HEK293 (cell line): ENCODE measurements at regions not wholly inside any gene's neighbourhood (a gene's known extent, or its start where the extent isn't known, plus 50 kb on each side); places are given as distances from the start of the nearest gene placed in this dataset.

ENCODE experiments used
- CTCF ChIA-PET: fragments of 350-600 bp; formaldehyde crosslinking; extraction: SDS; loops from one replicate; lab custom pipeline; 2021; ENCODE audit warnings: antibody characterized with exemption; lab: Yijun Ruan, JAX
- POLR2A ChIA-PET: fragments of 300-600 bp; formaldehyde crosslinking; extraction: SDS; loops from one replicate; lab custom pipeline; 2020; ENCODE audit warnings: antibody characterized with exemption, inconsistent platforms; lab: Yijun Ruan, JAX
- H3K27ac ChIP-seq: fragments of 200-500 bp; sonication (Bioruptor generic); 2 replicates; pipeline ENCODE4 v1.5.1; 2014; ENCODE audit warnings: low read depth, low read length, control low read depth, inconsistent platforms; ENCODE audit errors: extremely low read depth
- H3K36me3 ChIP-seq, 2 experiments: fragments of 200-500 bp in 1 of 2; sonication (Bioruptor generic) in 1 of 2; 1 replicate in 1 of 2; 2 replicates in 1 of 2; pipeline ENCODE4 v1.5.1; 2014 to 2017; ENCODE audit warnings: inconsistent platforms in 2 of 2, low read length in 2 of 2; ENCODE audit not compliant: control insufficient read depth in 2 of 2, insufficient read depth in 1 of 2
- H3K4me1 ChIP-seq: fragments of 200-500 bp; sonication (Bioruptor generic); 2 replicates; pipeline ENCODE4 v1.5.1; 2014; ENCODE audit warnings: mild to moderate bottlenecking, low read length, inconsistent platforms; ENCODE audit not compliant: control insufficient read depth, insufficient read depth
- H3K4me3 ChIP-seq: 2 replicates; pipeline ENCODE4 v1.5.1; 2011; ENCODE audit warnings: low read depth, mild to moderate bottlenecking, control low read depth, low read length, moderate library complexity
- H3K9me3 ChIP-seq: fragments of 200-500 bp; sonication (Bioruptor generic); 2 replicates; pipeline ENCODE4 v1.5.1; 2014; ENCODE audit warnings: low read depth, low read length, inconsistent platforms; ENCODE audit not compliant: control insufficient read depth, insufficient read depth
- GFI1B ChIP-seq: fragments of 450-650 bp; formaldehyde crosslinking; IDR thresholded peaks from 2 replicates; pipeline ENCODE4 v1.5.1; 2016; ENCODE audit warnings: missing biosample characterization, missing genetic modification characterization
- HOXD13 ChIP-seq: sonication (generic); formaldehyde crosslinking; IDR thresholded peaks from 2 replicates; pipeline ENCODE4 v1.8.0; 2022; ENCODE audit warnings: missing genetic modification reagents, borderline replicate concordance
- PRDM4 ChIP-seq: fragments of 450-650 bp; formaldehyde crosslinking; IDR thresholded peaks from 2 replicates; pipeline ENCODE4 v1.5.1; 2017; ENCODE audit warnings: missing biosample characterization, missing genetic modification characterization
- REPIN1 ChIP-seq: fragments of 450-650 bp; formaldehyde crosslinking; IDR thresholded peaks from 2 replicates; pipeline ENCODE4 v1.5.1; 2017; ENCODE audit warnings: missing biosample characterization, missing genetic modification characterization, low read depth
- SCRT1 ChIP-seq: fragments of 450-650 bp; formaldehyde crosslinking; IDR thresholded peaks from 2 replicates; pipeline ENCODE4 v1.5.1; 2016; ENCODE audit warnings: missing biosample characterization, missing genetic modification characterization, borderline replicate concordance
- TSHZ1 ChIP-seq: fragments of 450-650 bp; formaldehyde crosslinking; IDR thresholded peaks from 2 replicates; pipeline ENCODE4 v1.5.1; 2016; ENCODE audit warnings: missing biosample characterization, missing genetic modification characterization, borderline replicate concordance
- ZBTB20 ChIP-seq: fragments of 450-650 bp; formaldehyde crosslinking; IDR thresholded peaks from 2 replicates; pipeline ENCODE4 v1.5.1; 2016; ENCODE audit warnings: missing biosample characterization, missing genetic modification characterization
- ZBTB49 ChIP-seq: fragments of 450-650 bp; formaldehyde crosslinking; IDR thresholded peaks from 2 replicates; pipeline ENCODE4 v1.5.1; 2016; ENCODE audit warnings: missing biosample characterization, missing genetic modification characterization, low read depth
- ZFP3 ChIP-seq: fragments of 450-650 bp; formaldehyde crosslinking; IDR thresholded peaks from 2 replicates; pipeline ENCODE4 v1.5.1; 2016; ENCODE audit warnings: low read depth, missing biosample characterization, missing genetic modification characterization
- ZNF184 ChIP-seq: fragments of 450-650 bp; IDR thresholded peaks from 2 replicates; pipeline ENCODE4 v1.5.1; 2018; ENCODE audit warnings: missing biosample characterization, mild to moderate bottlenecking, missing genetic modification characterization
- ZNF274 ChIP-seq, 2 experiments: fragments of 200-500 bp in 1 of 2; fragments of 450-650 bp in 1 of 2; sonication (Bioruptor generic) in 1 of 2; formaldehyde crosslinking in 1 of 2; IDR thresholded peaks; 2 replicates each; pipeline versions ENCODE4 v1.5.1 to v1.6.1; 2014 to 2016; ENCODE audit warnings: borderline replicate concordance in 1 of 2, inconsistent platforms in 1 of 2, low read length in 1 of 2, missing biosample characterization in 1 of 2, missing genetic modification characterization in 1 of 2
- ZNF302 ChIP-seq: fragments of 450-650 bp; formaldehyde crosslinking; IDR thresholded peaks from 2 replicates; pipeline ENCODE4 v1.5.1; 2016; ENCODE audit warnings: missing biosample characterization, missing genetic modification characterization, low read depth
- ZNF324 ChIP-seq: fragments of 450-650 bp; formaldehyde crosslinking; IDR thresholded peaks from 2 replicates; pipeline ENCODE4 v1.5.1; 2016; ENCODE audit warnings: missing biosample characterization, missing genetic modification characterization
- ZNF354C ChIP-seq: fragments of 450-650 bp; formaldehyde crosslinking; IDR thresholded peaks from 2 replicates; pipeline ENCODE4 v1.5.1; 2016; ENCODE audit warnings: missing biosample characterization, missing genetic modification characterization, low read depth, borderline replicate concordance
- ZNF394 ChIP-seq: fragments of 450-650 bp; formaldehyde crosslinking; IDR thresholded peaks from 2 replicates; pipeline ENCODE4 v1.5.1; 2016; ENCODE audit warnings: missing biosample characterization, missing genetic modification characterization, mild to moderate bottlenecking, moderate library complexity, borderline replicate concordance
- ZNF398 ChIP-seq: fragments of 450-650 bp; formaldehyde crosslinking; IDR thresholded peaks from 2 replicates; pipeline ENCODE4 v1.5.1; 2017; ENCODE audit warnings: missing biosample characterization, missing genetic modification characterization
- ZNF473 ChIP-seq: fragments of 450-650 bp; formaldehyde crosslinking; IDR thresholded peaks from 2 replicates; pipeline ENCODE4 v1.5.1; 2017; ENCODE audit warnings: missing biosample characterization, missing genetic modification characterization
- ZNF530 ChIP-seq: fragments of 450-650 bp; formaldehyde crosslinking; IDR thresholded peaks from 2 replicates; pipeline ENCODE4 v1.5.1; 2016; ENCODE audit warnings: low read depth, missing biosample characterization, missing genetic modification characterization
- ZNF549 ChIP-seq: fragments of 450-650 bp; IDR thresholded peaks from 2 replicates; pipeline ENCODE4 v1.5.1; 2018; ENCODE audit warnings: missing biosample characterization, missing genetic modification characterization, mild to moderate bottlenecking, inconsistent platforms, moderate library complexity
- ZNF580 ChIP-seq: fragments of 450-650 bp; formaldehyde crosslinking; IDR thresholded peaks from 2 replicates; pipeline ENCODE4 v1.5.1; 2016; ENCODE audit warnings: missing biosample characterization, missing genetic modification characterization

GRCh38 chr5:57106661-57107060, 67.2 kb upstream of the GPBP1 start:
- no peaks in the 10 kb centered on the region for H3K36me3 ChIP-seq
- ChIA-PET POLR2A (no interaction called here), CTCF (interaction anchor here (0.7 kb wide), 1 partner anchor 95 kb away, joined by 4 read pairs; no protein-coding TSS in a partner anchor)
- no peaks in the 10 kb centered on the region for H3K4me1 ChIP-seq
- TF ChIP-seq ZNF324 (tag by site-specific recombination) = no peak
- no peak for TF ChIP-seq ZNF530 (tag by site-specific recombination)
- no peak overlapping the region for H3K27ac ChIP-seq
- no peak overlapping the region for H3K4me3 ChIP-seq
- no peaks in the 10 kb centered on the region for H3K9me3 ChIP-seq

GRCh38 chr5:57111993-57112392, 61.9 kb upstream of the GPBP1 start:
- no peak for TF ChIP-seq ZNF354C (tag by site-specific recombination)
- no peak for TF ChIP-seq TSHZ1 (tag by site-specific recombination)
- no peak for TF ChIP-seq ZNF549 (tag by site-specific recombination)
- TF ChIP-seq ZNF184 (tag by site-specific recombination) = no peak
- TF ChIP-seq HOXD13 = no peak
- TF ChIP-seq ZNF580 (tag by site-specific recombination) = no peak
- CTCF ChIA-PET = interaction anchor here (0.6 to 0.7 kb wide), 2 partner anchors 25 to 108 kb away, joined by 3 to 4 read pairs; no protein-coding TSS in a partner anchor
- Histone ChIP-seq H3K9me3 (no peaks in the 10 kb centered on the region), H3K27ac (no peak overlapping the region), H3K4me1 (no peaks in the 10 kb centered on the region), H3K4me3 (no peak overlapping the region), H3K36me3 (no peaks in the 10 kb centered on the region)
- POLR2A ChIA-PET = no interaction called here

- ChIA-PET POLR2A (no interaction called here), CTCF (no interaction called here)
- Histone ChIP-seq H3K4me1 (no peaks in the 10 kb centered on the region), H3K4me3 (no peak overlapping the region), H3K9me3 (no peaks in the 10 kb centered on the region), H3K27ac (no peak overlapping the region), H3K36me3 (no peaks in the 10 kb centered on the region)
- TF ChIP-seq ZNF302 = no peak
- TF ChIP-seq ZNF394 (tag by site-specific recombination) = no peak
- TF ChIP-seq ZNF274 (IDR thresholded peaks at IDR 0.05; ENCODE audit: low read length) = no peak
- no peak for TF ChIP-seq ZNF274 (tag by site-specific recombination; IDR thresholded peaks at IDR 0.05; ENCODE audit: borderline replicate concordance)
- no peak for TF ChIP-seq ZBTB49 (tag by site-specific recombination)
- TF ChIP-seq REPIN1 = no peak
- no peak for TF ChIP-seq SCRT1 (tag by site-specific recombination)
- no peak for TF ChIP-seq ZNF473 (tag by site-specific recombination)
- no peak for TF ChIP-seq PRDM4
- TF ChIP-seq HOXD13 = no peak
- TF ChIP-seq ZBTB20 (tag by site-specific recombination) = no peak
- TF ChIP-seq GFI1B = no peak
- TF ChIP-seq ZFP3 = no peak
- TF ChIP-seq ZNF398 = no peak
Measured at GRCh38 chr5:57113481-57113880, 60.4 kb upstream of the GPBP1 start.
